CD8-positive, alpha-beta memory T cell (primary cell): ENCODE measurements at regions not wholly inside any gene's neighbourhood (a gene's known extent, or its start where the extent isn't known, plus 50 kb on each side); places are given as distances from the start of the nearest gene placed in this dataset.

Experiments
- CTCF ChIA-PET: fragments of 350-600 bp; sonication (Branson Sonifier 250); formaldehyde crosslinking; loops from one replicate; lab custom pipeline; 2021; ENCODE audit warnings: antibody characterized with exemption; lab: Charles Lee
- POLR2A ChIA-PET: fragments of 350-600 bp; sonication (Branson Sonifier 250); formaldehyde crosslinking; loops from one replicate; lab custom pipeline; 2021; ENCODE audit warnings: antibody characterized with exemption; lab: Charles Lee
- DNase-seq, 5 donors: peaks; one replicate each; pipeline versions ENCODE4 v3.0.0 to v3.0.0-alpha.2; 2020 to 2022; ENCODE audit warnings: mixed read lengths in 1 of 5
- H3K27ac ChIP-seq: one replicate; pipeline ENCODE4 v1.7.0; 2013; ENCODE audit warnings: low read depth, mild to moderate bottlenecking, low read length, moderate library complexity
- H3K27me3 ChIP-seq: 2 replicates; pipeline ENCODE4 v1.7.0; 2013; ENCODE audit warnings: low read length, mild to moderate bottlenecking; ENCODE audit not compliant: insufficient read depth, poor library complexity, severe bottlenecking
- H3K36me3 ChIP-seq: 2 replicates; pipeline ENCODE4 v1.7.0; 2013; ENCODE audit warnings: mild to moderate bottlenecking, low read length, moderate library complexity; ENCODE audit not compliant: insufficient read depth
- H3K4me1 ChIP-seq: 2 replicates; pipeline ENCODE4 v1.7.0; 2013; ENCODE audit warnings: mild to moderate bottlenecking, low read length, moderate library complexity; ENCODE audit not compliant: insufficient read depth
- H3K4me3 ChIP-seq: 2 replicates; pipeline ENCODE4 v1.7.0; 2013; ENCODE audit warnings: mild to moderate bottlenecking, low read length
- H3K9me3 ChIP-seq: 2 replicates; pipeline ENCODE4 v1.7.0; 2013; ENCODE audit warnings: mild to moderate bottlenecking, low read length
- H3K27ac Mint-ChIP-seq, 8 donors: one replicate each; pipeline ENCODE4 v1.8.0; 2020 to 2021; ENCODE audit warnings: mixed read lengths in 8 of 8, mild to moderate bottlenecking in 6 of 8, inconsistent platforms in 3 of 8, moderate library complexity in 3 of 8
- H3K27me3 Mint-ChIP-seq, 2 donors: one replicate each; pipeline ENCODE4 v1.8.0; 2020 to 2021; ENCODE audit warnings: mixed read lengths in 2 of 2, mild to moderate bottlenecking in 1 of 2, moderate library complexity in 1 of 2
- H3K36me3 Mint-ChIP-seq, 3 donors: one replicate each; pipeline ENCODE4 v1.8.0; 2020 to 2021; ENCODE audit warnings: mixed read lengths in 3 of 3, inconsistent platforms in 1 of 3, mild to moderate bottlenecking in 1 of 3
- H3K4me1 Mint-ChIP-seq, 3 donors: one replicate each; pipeline ENCODE4 v1.8.0; 2020 to 2021; ENCODE audit warnings: mixed read lengths in 3 of 3, inconsistent platforms in 1 of 3, mild to moderate bottlenecking in 1 of 3
- H3K4me3 Mint-ChIP-seq, 7 donors: one replicate each; pipeline ENCODE4 v1.8.0; 2020 to 2021; ENCODE audit warnings: mixed read lengths in 7 of 7, mild to moderate bottlenecking in 6 of 7, moderate library complexity in 4 of 7, inconsistent platforms in 2 of 7
- H3K9me3 Mint-ChIP-seq, 5 donors: one replicate each; pipeline ENCODE4 v1.8.0; 2020 to 2022; ENCODE audit warnings: mixed read lengths in 5 of 5, mild to moderate bottlenecking in 3 of 5, moderate library complexity in 2 of 5, inconsistent platforms in 1 of 5

DNA sequence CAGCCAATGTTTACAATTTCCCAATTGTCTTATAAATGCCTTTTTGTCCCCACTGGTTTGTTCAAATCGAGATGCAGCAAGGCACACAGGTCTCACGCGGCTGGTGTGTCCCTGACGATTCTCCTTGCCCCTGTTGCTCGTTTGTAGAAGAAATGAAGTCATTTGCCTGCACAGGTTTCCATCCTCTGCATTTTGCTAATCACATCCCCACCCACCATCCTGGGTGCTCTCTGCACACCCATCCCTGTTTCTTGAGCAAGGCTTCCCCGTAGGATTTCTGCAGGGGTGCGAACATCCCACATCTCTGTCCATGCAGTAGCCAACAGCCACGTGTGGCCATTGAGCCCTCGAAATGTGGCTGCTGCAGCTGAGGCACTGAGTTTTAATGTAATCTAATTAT lies 59.8 kb upstream of the SOX1 start:
- Histone ChIP-seq H3K4me1 (no peaks in the 10 kb centered on the region), H3K4me3 (no peak overlapping the region), H3K9me3 (no peaks in the 10 kb centered on the region), H3K27ac (no peak overlapping the region), H3K27me3 (no peaks in the 10 kb centered on the region), H3K36me3 (no peaks in the 10 kb centered on the region)
- H3K36me3 Mint-ChIP-seq, result no peaks in the 10 kb centered on the region
- no peak overlapping the region for H3K27ac Mint-ChIP-seq
- no peak for DNase-seq
- peaks cover 0 to 7% (median 1%) of the 10 kb centered on the region in 5 donors for H3K9me3 Mint-ChIP-seq
- no peak overlapping the region for H3K4me3 Mint-ChIP-seq
- POLR2A ChIA-PET, result no interaction called here
- CTCF ChIA-PET, result no interaction called here
- peaks cover 0 to 7% of the 10 kb centered on the region in 2 donors for H3K27me3 Mint-ChIP-seq
- H3K4me1 Mint-ChIP-seq, result no peaks in the 10 kb centered on the region

- Mint-ChIP-seq H3K4me1 (no peaks in the 10 kb centered on the region), H3K36me3 (no peaks in the 10 kb centered on the region)
- POLR2A ChIA-PET, result no interaction called here
Measured at GRCh38 chr13:112010714-112011113, 56.2 kb upstream of the SOX1 start.

GRCh38 chr13:112012016-112012704 lies 54.8 kb upstream of the SOX1 start:
- H3K4me3 ChIP-seq, result no peak overlapping the region
- H3K4me1 ChIP-seq, result no peaks in the 10 kb centered on the region
- DNase-seq, result no peak
- no peak overlapping the region for H3K27ac ChIP-seq
- no peaks in the 10 kb centered on the region for H3K4me1 Mint-ChIP-seq
- no peaks in the 10 kb centered on the region for H3K9me3 ChIP-seq
- POLR2A ChIA-PET, result no interaction called here
- H3K27ac Mint-ChIP-seq, result no peak overlapping the region
- no peaks in the 10 kb centered on the region for H3K36me3 Mint-ChIP-seq
- H3K27me3 ChIP-seq, result no peaks in the 10 kb centered on the region
- peaks cover 0 to 5% of the 10 kb centered on the region in 2 donors for H3K27me3 Mint-ChIP-seq
- H3K9me3 Mint-ChIP-seq, result peaks cover 0 to 3% (median 0%) of the 10 kb centered on the region in 5 donors
- no peak overlapping the region for H3K4me3 Mint-ChIP-seq
- CTCF ChIA-PET, result no interaction called here
- H3K36me3 ChIP-seq, result no peaks in the 10 kb centered on the region

More at GRCh38 chr13:112010714-112011113, 56.2 kb upstream of the SOX1 start:
- no peak for DNase-seq
- Mint-ChIP-seq H3K27me3 (peaks cover 0 to 5% of the 10 kb centered on the region in 2 donors), H3K4me3 (no peak overlapping the region), H3K9me3 (peaks cover 0 to 3% (median 3%) of the 10 kb centered on the region in 5 donors), H3K27ac (no peak overlapping the region)
- no peaks in the 10 kb centered on the region for H3K36me3 ChIP-seq
- no peak overlapping the region for H3K4me3 ChIP-seq
- no peaks in the 10 kb centered on the region for H3K4me1 ChIP-seq
- H3K9me3 ChIP-seq, result no peaks in the 10 kb centered on the region
- no peak overlapping the region for H3K27ac ChIP-seq
- H3K27me3 ChIP-seq, result no peaks in the 10 kb centered on the region
- CTCF ChIA-PET, result no interaction called here

DNA sequence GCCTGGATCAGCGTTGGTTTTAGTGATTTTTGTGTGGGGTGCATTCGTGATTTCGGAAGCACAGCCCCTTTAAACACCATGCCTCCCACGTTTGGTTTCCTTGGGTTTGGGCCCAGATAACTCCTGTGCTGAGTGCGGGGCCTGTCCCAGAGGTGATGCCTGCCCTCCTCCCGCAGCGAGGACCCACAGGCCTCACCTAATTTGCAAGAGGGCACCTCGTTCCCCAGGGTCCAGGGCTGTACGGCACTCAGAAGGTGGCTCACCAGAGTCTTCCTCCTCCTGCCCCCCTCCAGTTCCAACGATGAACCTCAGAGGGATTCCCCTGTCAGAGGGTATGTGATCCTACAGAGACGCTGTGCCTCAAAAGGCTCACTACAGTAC lies 54.3 kb upstream of the SOX1 start:
- Histone ChIP-seq H3K9me3 (no peaks in the 10 kb centered on the region), H3K36me3 (no peaks in the 10 kb centered on the region), H3K4me1 (no peaks in the 10 kb centered on the region), H3K4me3 (no peak overlapping the region), H3K27ac (no peak overlapping the region), H3K27me3 (no peaks in the 10 kb centered on the region)
- ChIA-PET CTCF (no interaction called here), POLR2A (no interaction called here)
- Mint-ChIP-seq H3K4me1 (no peaks in the 10 kb centered on the region), H3K27me3 (peaks cover 0 to 5% of the 10 kb centered on the region in 2 donors), H3K9me3 (peaks cover 0 to 3% (median 0%) of the 10 kb centered on the region in 5 donors), H3K4me3 (no peak overlapping the region), H3K27ac (no peak overlapping the region), H3K36me3 (no peaks in the 10 kb centered on the region)
- DNase-seq, result no peak

DNA sequence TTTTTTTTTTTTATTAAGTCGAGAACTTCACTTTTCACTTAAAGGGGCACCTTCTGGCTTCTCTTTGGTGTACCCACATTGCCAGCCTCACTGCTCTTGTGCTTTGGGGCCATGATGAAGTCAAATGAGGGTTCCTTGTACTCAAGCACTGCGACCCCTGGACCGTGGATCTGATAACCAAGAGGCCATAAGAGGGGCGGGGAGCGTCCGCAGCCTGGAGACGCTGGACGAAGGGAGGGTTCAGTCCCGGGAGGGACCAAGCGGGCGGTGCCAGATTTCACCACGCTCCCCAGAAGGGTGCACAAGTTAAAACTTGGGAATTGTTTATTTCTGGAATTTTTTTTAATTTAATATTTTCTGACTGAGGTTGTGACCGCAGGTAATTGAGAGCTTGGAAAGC lies 53.3 kb upstream of the SOX1 start:
- Mint-ChIP-seq H3K4me1 (no peaks in the 10 kb centered on the region), H3K9me3 (peaks cover 0 to 3% (median 0%) of the 10 kb centered on the region in 5 donors), H3K36me3 (no peaks in the 10 kb centered on the region), H3K27me3 (peaks cover 0 to 6% of the 10 kb centered on the region in 2 donors), H3K4me3 (no peak overlapping the region), H3K27ac (peak overlapping the region in 1 of 8 donors; percentile 29)
- Histone ChIP-seq H3K27ac (no peak overlapping the region), H3K9me3 (no peaks in the 10 kb centered on the region), H3K27me3 (no peaks in the 10 kb centered on the region), H3K36me3 (no peaks in the 10 kb centered on the region), H3K4me1 (no peaks in the 10 kb centered on the region), H3K4me3 (no peak overlapping the region)
- CTCF ChIA-PET, result no interaction called here
- DNase-seq, result no peak
- POLR2A ChIA-PET, result no interaction called here

DNA sequence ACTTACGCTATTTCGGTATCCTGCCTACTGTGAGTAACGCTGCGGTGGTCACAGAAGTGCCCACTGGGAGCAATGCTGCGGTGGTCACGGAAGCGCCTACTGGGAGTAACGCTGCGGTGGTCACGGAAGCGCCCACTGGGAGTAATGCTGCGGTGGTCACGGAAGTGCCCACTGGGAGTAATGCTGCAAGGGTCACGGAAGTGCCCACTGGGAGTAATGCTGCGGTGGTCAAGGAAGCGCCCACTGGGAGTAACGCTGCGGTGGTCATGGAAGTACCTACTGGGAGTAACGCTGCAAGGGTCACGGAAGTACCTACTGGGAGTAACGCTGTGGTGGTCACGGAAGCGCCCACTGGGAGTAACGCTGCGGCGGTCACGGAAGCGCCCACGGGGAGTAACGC lies 52.1 kb upstream of the SOX1 start:
- peaks cover 0 to 3% (median 0%) of the 10 kb centered on the region in 5 donors for H3K9me3 Mint-ChIP-seq
- Histone ChIP-seq H3K9me3 (no peaks in the 10 kb centered on the region), H3K36me3 (no peaks in the 10 kb centered on the region), H3K4me3 (no peak overlapping the region), H3K27ac (no peak overlapping the region), H3K27me3 (no peaks in the 10 kb centered on the region), H3K4me1 (no peaks in the 10 kb centered on the region)
- POLR2A ChIA-PET, result no interaction called here
- H3K36me3 Mint-ChIP-seq, result no peaks in the 10 kb centered on the region
- H3K4me3 Mint-ChIP-seq, result no peak overlapping the region
- CTCF ChIA-PET, result no interaction called here
- peaks cover 1 to 4% of the 10 kb centered on the region in 2 donors for H3K27me3 Mint-ChIP-seq
- no peak overlapping the region for H3K27ac Mint-ChIP-seq
- no peak for DNase-seq
- H3K4me1 Mint-ChIP-seq, result no peaks in the 10 kb centered on the region
